ENCODE measurements at regions not wholly inside any gene's neighbourhood (a gene's known extent, or its start where the extent isn't known, plus 50 kb on each side); places are given as distances from the start of the nearest gene placed in this dataset.

DNA sequence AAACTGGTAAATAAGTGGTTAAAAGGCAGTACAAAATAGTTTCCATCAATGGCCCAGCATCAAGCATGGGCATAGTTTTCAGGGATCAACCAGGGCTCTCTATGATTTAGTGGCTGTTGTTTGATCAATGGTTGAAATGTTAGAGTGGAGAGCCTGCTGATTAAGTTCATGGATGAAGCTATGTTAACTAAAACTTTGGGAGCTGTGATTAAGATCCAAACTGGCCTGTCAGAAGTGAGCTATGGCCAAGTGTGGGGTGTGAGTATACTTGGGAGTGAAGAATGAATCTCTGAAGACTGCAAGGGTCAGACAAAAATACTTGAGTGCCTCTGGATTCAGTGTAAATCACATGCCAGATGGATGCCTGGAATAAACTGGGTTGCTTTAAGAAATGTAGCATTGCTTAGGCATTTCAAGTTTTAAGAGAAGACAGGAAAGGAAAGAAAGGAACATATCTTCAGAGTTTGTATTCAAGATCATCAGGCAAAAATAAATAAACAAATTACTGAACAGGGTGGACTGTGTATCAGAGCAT lies 422.2 kb upstream of the ADAMTS9 start:
- H3K4me3 ChIP-seq (ENCODE audit: low read depth, poor library complexity, severe bottlenecking) = no peak overlapping the region
- TF ChIP-seq POLR2A (IDR thresholded peaks at IDR 0.05) = no peak
- TF ChIP-seq, protein P1, sequence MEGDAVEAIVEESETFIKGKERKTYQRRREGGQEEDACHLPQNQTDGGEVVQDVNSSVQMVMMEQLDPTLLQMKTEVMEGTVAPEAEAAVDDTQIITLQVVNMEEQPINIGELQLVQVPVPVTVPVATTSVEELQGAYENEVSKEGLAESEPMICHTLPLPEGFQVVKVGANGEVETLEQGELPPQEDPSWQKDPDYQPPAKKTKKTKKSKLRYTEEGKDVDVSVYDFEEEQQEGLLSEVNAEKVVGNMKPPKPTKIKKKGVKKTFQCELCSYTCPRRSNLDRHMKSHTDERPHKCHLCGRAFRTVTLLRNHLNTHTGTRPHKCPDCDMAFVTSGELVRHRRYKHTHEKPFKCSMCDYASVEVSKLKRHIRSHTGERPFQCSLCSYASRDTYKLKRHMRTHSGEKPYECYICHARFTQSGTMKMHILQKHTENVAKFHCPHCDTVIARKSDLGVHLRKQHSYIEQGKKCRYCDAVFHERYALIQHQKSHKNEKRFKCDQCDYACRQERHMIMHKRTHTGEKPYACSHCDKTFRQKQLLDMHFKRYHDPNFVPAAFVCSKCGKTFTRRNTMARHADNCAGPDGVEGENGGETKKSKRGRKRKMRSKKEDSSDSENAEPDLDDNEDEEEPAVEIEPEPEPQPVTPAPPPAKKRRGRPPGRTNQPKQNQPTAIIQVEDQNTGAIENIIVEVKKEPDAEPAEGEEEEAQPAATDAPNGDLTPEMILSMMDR (IDR thresholded peaks at IDR 0.05) = no peak
- intact Hi-C loops (cut with DNase I; ENCODE audit: low total_unique reads) = no loop called here
- DNase-seq (ENCODE audit: low spot score in 2 of 2) = no peak

DNA sequence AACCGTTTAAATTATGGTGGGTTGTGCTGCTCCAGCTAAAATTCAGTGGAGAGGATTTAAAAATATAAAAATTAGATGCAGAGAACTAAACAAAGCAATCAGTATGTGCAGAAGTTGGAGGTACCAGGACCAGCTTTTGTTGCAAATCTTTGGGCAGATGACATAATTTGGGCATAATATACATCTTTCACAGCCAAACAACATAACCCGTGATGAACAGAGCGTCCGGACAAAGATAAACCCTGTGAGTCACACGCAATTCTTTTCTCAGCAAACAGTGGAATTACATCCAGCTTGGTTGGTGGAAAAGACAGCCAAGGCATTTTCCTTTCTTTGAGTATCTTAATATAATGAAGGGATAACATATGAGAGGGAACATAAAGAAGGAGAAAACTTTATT lies 419.4 kb upstream of the ADAMTS9 start:
- intact Hi-C loops (cut with DNase I; ENCODE audit: low total_unique reads) = no loop called here
- TF ChIP-seq, protein P1 (IDR thresholded peaks at IDR 0.05) = no peak
- no peak for TF ChIP-seq POLR2A (IDR thresholded peaks at IDR 0.05)
- H3K4me3 ChIP-seq (ENCODE audit: low read depth, poor library complexity, severe bottlenecking) = no peak overlapping the region
- 21 to 23% methylated on average over 5 of the region's 5 CpGs for WGBS, 2 donors
- DNase-seq (ENCODE audit: low spot score in 2 of 2) = peak in 1 of 2 donors; percentile 14

DNA sequence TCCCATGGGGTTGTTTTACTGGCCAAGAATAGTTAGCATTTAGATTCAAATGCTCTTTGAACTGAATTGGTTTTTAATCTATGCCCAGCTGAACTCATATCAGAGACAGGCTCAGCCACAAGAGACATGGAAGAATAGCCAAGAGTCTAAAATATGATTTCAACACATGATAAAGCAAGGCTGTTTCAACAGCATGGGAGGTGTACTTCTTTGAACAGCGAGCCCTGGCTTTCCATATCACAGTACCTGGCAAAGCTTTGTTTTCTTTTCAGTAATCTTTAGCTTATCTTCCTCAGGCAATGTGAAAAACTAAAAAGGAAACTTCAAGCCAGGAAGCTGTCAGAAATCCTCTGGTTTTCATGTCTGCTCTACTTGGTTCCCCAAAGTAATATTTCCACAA lies 413.6 kb upstream of the ADAMTS9 start:
- no peak overlapping the region for H3K4me3 ChIP-seq (ENCODE audit: low read depth, poor library complexity, severe bottlenecking)
- no peak for TF ChIP-seq POLR2A (IDR thresholded peaks at IDR 0.05)
- TF ChIP-seq, protein P1 (IDR thresholded peaks at IDR 0.05) = no peak
- intact Hi-C loops (cut with DNase I; ENCODE audit: low total_unique reads) = no loop called here
- no peak for DNase-seq (ENCODE audit: low spot score in 2 of 2)
- 17 to 42% methylated on average over 1 of the region's 1 CpG for WGBS, 2 donors

DNA sequence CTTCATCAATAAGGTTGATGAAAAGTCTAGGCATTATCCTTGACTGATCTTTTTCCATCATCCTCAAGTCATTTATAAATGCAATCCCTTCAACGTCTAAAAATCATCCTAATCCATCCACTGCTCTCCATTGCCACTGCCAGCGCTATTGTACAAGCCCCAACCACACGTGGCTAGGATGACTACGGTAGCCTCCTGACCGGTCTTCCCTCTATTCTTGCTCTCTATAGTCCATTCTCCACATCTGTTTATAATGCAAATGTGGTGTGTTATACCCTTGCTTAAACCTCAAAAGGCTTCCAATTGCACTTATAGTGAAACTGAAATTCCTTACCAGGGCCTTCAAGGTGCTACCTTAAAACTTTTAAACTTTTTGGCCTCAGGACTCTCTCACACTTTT lies 410.6 kb upstream of the ADAMTS9 start:
- WGBS, 2 donors = 92 to 95% methylated on average over 5 of the region's 5 CpGs
- no peak overlapping the region for H3K4me3 ChIP-seq (ENCODE audit: low read depth, poor library complexity, severe bottlenecking)
- intact Hi-C loops (cut with DNase I; ENCODE audit: low total_unique reads) = no loop called here
- DNase-seq (ENCODE audit: low spot score in 2 of 2) = no peak
- TF ChIP-seq POLR2A (IDR thresholded peaks at IDR 0.05) = no peak
- TF ChIP-seq, protein P1 (IDR thresholded peaks at IDR 0.05) = no peak

DNA sequence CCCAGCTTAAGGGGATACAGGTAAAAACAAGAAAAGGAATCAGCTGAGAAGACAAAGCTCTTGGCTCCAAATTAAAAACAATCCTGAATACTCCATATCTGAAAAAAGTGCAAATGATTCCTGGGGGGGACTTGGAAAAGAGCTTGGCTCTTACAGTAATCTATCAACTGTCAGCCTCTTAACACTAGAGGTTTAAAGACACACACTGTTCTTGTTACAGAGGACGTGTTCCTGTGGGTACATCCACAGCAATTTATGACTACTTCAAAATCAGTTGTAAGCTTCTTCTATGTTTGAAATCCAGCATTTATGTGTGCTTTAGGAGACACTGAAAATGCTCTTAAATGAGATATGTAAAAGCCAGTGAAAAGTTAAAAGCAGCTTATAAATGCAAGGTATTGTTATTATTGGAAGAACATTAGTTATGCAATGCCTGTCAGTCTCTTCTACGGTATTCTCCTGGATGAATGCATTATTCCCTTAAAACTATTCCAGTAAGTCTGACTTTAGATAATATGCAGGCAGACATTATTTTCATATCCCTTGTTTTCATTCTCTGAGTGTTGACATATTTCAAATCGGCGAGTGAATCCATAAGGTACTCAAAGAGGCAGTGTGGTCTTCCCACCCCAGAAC lies 408.4 kb upstream of the ADAMTS9 start:
- intact Hi-C loops (cut with DNase I; ENCODE audit: low total_unique reads) = no loop called here
- WGBS, 2 donors = 47 to 61% methylated on average over 4 of the region's 4 CpGs
- DNase-seq (ENCODE audit: low spot score in 2 of 2) = no peak
- H3K4me3 ChIP-seq (ENCODE audit: low read depth, poor library complexity, severe bottlenecking) = no peak overlapping the region
- no peak for TF ChIP-seq POLR2A (IDR thresholded peaks at IDR 0.05)
- TF ChIP-seq, protein P1 (IDR thresholded peaks at IDR 0.05) = no peak

DNA sequence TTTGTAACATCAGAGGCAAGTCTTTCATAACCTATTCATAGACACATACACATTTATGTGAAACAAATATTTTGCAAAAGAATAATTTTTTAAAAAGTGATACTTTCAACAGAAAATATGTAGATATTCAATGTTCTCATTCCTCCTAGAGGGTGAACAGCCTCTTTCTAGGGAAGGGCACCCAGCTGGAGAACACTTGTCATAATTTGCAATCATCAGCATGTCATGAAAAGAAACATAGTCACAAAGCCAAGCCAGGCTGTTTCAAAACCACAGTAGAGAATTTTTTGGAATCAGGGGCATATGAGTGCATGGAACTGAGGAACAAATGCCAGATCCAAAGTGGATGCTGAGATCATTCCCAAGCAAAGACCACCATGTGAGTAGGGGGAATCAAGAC lies 406.9 kb upstream of the ADAMTS9 start:
- DNase-seq (ENCODE audit: low spot score in 2 of 2) = no peak
- intact Hi-C loops (cut with DNase I; ENCODE audit: low total_unique reads) = no loop called here
- H3K4me3 ChIP-seq (ENCODE audit: low read depth, poor library complexity, severe bottlenecking) = no peak overlapping the region
- TF ChIP-seq POLR2A (IDR thresholded peaks at IDR 0.05) = no peak
- TF ChIP-seq, protein P1 (IDR thresholded peaks at IDR 0.05) = no peak
